GM18520 (cell line): ENCODE measurements at regions not wholly inside any gene's neighbourhood (a gene's known extent, or its start where the extent isn't known, plus 50 kb on each side); places are given as distances from the start of the nearest gene placed in this dataset.

Experiments used
- ATAC-seq: cut with Tn5 transposase; IDR thresholded peaks from one replicate; pipeline ENCODE4 v1.9.1; 2021; ENCODE audit not compliant: unreplicated experiment

DNA sequence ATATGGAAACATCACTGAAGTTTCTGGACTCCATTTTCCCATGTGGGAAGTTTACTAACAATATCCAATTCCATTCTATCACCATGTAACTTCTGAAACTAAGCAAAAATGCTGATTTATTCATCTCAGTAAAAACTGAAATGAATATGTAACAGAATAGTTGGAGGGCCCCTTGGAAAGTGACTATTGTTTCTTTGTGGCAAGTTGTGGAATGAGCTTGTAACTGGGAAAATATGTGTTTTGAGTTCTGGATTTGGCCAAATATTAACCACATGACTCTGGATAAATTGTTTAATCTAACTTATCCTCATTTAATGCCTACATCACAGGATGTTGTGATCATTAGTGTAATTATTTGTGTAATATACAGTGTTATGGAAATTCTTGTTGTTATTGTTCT lies 619.3 kb downstream of the TLE4 start:
- ATAC-seq: no peak

DNA sequence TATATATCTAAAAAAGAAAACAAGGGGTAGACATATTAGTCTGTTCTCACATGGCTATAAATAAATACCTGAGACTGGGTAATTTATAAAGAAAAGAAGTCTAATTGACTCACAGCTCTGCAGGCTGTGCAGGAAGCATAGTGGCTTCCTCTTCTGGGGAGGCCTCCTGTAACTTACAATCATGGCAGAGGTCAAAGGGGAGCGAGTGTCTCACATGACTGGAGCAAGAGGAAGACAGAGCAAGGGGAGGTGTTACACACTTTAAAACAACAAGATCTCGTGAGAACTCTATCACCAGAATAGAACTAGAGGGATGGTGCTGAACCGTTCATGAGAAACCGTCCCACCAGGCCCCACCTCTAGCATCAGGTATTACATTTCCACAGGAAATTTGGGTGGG lies 616.8 kb downstream of the TLE4 start:
- ATAC-seq: no peak

DNA sequence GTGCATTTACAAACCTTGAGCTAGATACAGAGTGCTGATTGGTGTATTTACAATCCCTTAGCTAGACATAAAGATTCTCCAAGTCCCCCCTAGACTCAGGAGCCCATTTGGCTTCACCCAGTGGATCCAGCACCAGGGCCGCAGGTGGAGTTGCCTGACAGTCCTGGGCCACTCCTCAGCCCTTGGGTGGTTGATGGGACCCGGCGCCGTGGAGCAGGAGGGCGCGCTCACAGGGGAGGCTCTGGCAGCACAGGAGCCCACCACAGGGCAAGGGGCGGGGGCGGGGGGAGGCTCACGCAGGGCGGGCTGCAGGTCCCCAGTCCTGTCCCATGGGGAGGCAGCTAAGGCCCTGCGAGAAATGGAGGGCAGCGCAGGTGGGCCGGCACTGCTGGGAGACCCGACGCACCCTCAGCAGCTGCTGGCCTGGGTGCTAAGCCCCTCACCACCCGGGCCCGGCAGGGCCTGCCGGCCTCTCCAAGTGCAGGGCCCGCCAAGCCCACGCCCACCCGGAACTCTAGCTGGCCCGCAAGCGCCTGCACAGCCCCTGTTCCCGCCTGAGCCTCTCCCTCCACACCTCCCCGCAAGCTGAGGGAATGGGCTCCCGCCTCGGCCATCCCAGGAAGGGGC lies 613.5 kb downstream of the TLE4 start:
- ATAC-seq: no peak

DNA sequence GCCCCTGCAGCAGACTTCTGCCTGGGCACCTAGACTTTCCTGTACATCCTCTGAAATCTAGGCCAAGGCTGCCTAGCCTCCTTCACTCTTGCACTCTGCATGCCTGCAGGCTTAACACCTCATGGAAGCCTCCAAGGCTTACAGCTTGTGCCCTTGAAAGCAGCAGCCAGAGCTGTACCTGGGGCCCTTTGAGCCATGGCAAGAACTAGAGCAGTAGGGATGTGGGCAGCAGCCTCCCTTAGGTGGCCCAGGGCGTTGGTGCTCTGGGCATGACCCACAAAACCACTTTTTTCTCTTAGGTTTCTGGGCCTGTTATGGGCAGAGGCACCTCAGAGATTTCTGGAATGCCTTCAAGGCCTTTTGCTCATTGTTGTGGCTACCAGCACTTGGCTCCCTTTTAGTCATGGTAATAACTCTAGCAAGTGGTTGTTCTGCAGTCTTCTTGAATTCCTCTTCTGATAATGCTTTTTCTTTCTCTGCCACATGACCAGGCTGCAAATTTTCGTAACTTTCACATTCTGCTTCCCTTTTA lies 606.2 kb downstream of the TLE4 start:
- ATAC-seq: no peak

DNA sequence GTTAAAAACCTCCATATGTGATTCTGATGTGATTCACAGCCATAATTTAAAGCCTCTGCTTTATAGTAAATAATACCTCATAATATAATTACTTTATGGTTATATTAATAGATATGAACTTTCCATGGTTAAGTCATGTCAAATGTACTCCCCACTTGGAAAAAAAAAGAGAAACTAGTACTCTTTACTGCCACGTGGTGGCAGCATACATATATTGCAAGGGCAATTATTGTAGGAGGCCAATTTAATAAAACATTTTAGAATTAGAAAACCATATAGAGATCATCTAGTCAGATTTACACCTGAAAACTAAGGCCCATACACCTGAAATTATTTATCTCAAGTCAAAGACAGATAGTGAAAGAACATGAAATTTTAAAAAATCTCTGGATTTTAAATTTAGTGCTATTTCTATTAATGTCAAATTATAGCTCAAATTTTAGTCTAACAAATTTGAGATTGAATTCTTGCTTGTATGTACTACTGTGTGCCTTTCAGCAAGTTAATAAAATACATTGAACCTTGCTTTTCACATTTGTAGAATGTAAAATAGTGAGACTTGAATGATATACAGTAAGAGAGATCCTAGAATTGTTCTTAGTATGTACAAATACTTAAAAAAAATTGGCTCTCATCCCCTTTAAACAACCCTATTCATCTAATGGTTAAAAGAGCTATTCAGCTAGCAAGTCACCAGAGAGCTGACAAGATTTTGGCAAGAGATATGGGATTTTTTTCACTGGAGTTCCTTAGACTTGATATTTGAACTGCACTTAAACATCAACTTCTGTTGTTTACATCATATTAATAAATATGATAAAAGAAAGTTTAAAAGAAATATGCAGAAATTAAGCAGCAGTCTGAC lies 603.8 kb downstream of the TLE4 start:
- ATAC-seq: no peak

DNA sequence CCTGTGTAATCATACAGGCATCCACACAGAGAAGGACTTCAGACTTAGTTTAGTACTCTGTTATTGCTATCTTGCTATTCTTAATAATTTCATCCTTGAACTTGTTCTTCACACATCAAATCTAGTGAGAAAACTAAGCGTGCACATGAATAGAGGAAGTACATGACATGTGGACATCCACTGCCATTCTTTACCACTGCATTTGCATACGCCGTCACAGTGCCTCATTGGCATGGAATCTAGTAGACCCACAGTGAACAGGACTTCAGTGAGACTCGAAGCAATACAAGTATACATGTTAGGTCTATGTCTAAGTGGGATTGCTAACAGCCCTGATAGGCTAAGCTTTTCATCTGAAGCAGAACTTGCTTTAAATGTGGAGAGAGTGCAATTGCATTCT lies 592.1 kb downstream of the TLE4 start:
- ATAC-seq: peak; percentile 72

DNA sequence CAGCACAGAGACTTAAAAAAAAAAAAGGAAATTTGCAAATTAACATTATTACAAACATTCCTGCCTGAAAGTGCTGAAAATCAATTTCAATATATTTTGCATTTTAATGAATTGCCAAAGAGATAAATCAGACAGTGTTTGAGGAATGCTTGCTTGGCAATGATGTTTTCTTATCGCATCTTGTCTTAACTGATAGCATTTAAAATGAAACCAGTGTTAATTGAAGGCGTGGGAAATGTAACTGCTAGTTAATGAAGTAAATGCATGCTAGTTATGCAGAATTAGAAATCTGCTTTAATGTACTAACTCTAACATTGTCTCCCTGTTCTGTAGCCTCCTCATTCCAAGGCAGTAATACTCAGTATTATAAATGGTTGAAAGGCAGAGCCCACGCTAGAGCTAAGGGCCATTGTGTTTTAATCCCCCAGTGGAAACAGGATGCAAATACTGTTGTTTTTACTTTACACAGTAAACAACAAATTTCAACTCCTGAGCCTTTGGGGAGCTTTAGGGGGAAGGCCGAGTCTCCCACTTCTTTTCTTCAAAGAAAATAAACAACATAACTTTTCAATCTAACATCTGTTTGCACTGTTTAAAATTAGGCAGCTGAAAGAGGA lies 586.9 kb downstream of the TLE4 start:
- no peak for ATAC-seq

DNA sequence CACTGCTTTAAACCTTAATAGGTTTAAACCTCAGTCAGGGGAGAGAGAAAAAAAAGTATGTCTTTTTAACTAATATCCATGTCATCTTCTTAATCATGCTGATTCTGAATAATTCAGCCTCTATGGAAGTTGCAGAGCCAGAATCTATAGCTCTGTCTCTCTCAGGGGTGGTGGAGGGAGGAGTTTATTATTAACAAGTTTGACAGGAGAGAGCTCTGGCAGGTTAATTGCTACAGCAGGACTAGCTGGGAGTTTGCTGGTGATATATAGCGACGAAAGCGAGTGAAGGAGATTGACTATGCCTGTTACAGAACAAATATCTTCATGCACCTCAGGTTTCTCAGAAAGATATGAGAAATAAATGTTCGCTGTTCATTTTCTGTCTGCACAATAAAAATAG lies 586.4 kb downstream of the TLE4 start:
- no peak for ATAC-seq

DNA sequence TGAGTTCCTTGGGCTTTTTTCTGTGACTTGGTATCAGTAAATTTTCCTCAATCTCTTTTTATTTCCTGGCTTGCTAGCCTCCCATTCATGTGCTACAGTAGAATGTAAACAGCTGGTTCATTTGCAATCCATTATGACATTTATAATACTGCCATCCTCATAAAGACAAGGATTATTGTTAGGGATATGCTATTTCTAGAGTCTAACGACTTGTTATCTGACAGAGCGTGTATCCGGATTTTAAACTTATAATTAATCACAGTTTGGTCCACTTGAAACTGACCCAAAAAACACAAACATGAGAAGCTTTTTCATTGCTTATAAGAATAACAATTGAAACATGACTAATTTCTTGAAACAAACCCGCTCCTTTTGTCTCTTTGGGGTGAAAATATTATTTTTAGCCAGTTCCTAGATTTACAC lies 585.8 kb downstream of the TLE4 start:
- no peak for ATAC-seq

DNA sequence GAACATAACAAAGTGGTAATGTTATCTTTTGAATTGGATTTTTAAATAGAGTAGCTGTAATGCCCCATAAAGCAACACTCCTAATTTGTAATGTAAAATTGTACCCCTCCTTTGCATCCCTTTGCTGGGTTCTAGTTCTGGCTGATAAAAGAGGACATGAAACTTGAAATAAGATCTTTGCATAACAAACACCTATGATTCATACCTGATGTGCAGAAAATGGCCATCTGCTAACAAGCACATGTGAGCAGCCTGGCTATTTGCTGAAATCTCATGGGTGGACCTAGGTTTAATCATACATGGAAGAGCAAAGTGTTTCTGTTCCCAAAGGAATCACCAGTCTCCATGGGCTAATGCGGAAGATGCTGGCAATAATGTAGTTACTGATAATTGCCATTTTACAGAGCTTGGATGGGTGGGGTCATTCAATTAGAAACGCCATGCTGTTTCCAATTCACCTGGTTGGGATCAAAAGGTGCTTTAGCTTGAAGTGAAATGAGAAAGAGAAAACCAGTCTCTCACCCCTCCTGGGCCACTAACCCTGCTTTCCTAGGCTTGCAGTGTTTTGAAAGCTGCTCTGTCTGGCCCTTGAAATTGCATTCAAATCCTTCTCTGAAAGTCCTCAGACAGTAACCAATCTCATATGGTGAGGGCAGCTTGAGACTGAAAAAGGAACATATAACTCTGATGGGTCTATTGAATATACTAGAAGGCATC lies 585.1 kb downstream of the TLE4 start:
- no peak for ATAC-seq

DNA sequence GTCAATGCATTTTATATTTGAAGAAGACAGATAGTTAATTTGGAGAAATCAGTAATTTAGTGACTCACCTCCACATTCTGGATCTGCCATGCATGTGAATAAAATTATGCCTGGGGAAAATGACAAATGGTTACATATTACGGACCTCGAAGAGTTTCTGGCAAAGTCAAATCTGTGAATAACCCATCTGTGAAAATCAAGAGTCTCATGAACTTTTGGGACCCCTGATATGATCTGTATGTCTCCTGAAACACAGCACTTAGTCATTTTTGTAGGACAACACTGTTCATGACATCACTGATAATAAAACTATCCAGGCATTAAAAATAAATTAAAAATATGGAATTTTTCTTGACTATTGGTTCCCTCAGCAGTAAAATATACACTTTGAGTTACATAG lies 584.5 kb downstream of the TLE4 start:
- ATAC-seq: no peak

DNA sequence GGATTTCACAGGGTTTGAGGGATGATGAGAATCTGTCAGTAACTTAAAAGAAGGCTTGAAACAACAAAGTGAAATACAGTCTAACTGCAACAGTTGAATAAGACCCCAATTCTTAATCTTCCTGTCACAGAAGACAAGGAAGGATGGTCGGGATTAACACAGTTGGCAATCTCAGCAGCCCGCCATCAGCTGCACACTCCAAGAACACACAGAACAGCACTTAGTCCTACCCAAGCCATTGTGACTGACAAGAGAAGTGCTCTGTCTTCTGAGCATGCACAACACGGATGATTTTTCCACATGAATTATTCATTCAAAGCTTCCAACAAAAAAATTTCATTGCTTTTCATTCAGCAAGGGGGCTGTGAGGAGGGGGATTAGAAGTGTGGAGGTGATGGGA lies 576.1 kb downstream of the TLE4 start:
- no peak for ATAC-seq

DNA sequence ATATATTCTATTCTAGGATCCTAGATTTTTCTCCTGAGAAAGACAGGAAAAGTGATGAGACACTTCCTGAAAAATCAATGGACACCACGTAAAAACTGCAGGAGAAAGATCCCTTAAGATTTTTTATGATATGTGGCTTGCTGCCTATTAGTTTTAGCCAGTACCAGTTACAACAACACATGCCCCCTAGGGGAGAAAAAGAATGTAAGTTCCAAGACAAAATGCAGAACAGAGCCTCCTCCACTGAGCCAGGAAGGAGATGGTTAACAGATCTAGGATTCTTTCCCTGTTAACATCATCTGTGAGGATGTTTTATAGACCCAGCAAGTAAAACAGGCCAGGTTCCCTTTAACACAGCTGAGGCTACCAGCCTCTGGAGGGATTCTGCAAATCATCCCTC lies 574.7 kb downstream of the TLE4 start:
- no peak for ATAC-seq

DNA sequence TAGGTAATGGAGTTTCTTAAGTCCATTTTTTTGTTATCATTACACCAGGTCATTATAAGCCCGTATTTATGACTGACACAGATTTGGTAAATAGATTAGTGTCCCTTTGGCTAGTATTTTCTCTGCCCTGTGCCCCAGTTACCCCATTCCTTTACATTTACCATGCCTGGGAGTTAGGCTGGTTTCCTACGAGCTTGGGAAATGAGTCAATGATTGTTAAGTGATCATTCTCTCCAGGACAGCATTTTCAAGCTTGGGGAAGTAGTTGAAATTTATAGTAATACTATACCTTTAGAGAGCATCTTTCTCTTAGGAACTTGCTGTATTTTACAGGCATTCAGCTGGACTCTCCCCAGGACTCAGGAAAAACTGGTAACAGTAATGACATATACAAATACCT lies 573.1 kb downstream of the TLE4 start:
- no peak for ATAC-seq

DNA sequence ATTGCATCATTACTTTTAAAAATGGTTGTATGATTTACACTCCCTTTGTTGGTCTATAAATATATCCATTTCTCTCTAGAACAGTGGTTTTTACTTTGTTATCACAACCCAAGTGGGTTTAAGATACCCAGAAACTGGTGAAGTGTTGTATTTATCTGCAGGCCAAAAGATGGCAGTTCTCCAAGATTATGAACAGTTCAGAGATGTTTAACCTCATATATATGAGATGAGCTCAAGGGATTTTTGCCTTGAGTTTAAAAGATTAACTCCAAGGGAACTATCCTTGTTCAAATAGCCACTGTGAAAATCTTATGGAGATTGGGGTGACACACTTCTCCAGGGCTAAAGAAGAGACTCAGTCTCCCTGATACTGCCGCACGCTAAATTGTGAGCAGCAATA lies 572.6 kb downstream of the TLE4 start:
- no peak for ATAC-seq

DNA sequence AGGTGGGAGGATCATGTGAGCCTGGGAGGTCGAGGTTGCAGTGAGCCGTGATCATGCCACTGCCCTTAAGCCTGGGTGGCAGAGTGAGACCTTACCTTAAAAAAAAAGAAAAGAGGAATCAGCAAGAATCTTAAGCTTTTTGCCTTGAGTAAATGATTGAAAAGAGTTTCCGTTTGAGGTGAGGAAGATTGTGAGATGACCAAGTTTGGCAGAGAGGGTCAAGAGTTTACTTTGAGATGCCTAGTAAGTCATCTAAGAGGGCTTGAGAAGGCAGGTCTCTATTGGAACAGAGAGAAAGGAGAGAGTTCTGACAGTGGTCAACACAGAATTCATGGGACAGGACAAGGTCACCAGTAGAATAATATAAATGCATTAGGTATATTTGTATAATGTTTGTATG lies 572.1 kb downstream of the TLE4 start:
- ATAC-seq: no peak

DNA sequence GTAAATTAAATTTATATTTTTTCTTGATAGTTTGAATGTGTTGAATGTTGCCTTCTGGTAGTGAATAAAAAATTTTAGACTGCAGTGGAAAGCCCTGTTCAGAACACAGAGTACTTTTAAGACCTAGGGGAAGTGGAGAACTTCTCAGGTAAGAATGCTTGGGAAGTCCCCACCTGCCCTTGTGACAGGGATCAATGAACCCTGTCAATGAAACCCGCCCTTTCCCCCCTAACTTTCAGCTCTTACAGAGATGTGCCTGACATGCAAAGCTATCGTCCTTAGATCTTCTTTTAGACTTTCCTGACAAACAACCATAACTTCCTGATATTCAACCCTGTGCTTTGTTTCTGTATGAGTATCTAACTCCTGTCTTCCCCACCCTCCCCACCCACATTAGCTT lies 562.7 kb downstream of the TLE4 start:
- no peak for ATAC-seq

DNA sequence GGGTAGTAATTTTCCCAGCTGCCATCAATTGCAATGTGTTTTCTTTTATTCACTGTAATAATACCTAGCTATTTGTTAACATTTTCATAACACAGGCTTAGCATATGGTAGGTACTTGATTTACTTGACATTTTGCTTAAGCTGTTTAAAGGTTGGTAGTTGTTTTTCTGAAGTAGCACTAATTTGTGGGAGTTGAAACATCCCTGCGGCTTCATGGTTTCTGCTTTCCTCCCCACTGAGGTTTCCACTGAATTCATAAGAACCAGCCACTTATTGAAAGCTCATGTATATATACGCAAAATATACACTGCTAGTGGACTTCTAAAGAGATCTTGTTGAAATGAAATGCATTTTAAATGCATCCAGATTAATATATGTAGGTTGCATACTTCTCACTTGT lies 559.9 kb downstream of the TLE4 start:
- ATAC-seq: no peak

DNA sequence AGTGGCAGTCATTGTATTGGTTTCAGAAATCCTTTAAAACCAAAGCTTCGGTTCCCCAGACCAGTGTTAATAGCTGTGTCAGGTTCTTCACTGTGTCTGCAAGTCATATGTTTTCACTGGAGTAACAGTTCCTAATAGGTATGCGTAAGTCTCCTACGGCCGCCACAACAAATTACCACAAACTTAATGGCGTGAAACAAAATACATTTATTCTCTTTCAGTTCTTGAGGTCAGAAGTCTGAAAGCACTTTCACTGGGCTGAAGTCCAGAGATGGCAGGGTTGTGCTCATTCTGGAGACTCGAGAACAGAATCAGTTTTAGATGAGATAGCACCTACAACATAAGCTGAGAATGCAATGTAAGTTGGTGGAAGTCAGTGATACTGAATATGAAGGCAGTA lies 556.2 kb downstream of the TLE4 start:
- no peak for ATAC-seq

DNA sequence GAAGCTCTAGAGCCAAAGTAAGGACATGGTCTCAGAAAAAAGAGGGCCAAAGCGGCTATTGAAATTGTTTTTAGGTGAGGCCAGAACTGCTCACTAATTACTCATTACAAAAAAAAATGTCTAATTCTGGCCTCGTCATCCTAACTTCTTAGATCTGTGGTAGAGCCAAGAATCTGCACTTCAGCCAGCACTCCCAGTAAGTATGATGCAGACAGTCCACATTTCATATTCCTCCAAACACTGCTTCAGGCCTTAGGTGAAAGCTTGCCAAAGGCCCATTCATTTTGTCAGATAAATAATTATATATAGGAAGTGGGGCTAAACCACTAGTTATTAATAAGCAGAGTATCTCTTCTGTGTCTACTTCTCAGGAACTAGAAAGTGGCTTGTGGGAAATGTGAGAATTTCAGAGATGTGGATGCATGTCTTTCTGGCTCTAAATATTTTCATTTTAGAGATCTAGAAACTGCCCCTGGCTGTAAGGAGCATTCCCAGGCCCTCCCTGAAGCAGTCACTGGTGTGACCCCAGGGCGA lies 554.0 kb downstream of the TLE4 start:
- no peak for ATAC-seq

DNA sequence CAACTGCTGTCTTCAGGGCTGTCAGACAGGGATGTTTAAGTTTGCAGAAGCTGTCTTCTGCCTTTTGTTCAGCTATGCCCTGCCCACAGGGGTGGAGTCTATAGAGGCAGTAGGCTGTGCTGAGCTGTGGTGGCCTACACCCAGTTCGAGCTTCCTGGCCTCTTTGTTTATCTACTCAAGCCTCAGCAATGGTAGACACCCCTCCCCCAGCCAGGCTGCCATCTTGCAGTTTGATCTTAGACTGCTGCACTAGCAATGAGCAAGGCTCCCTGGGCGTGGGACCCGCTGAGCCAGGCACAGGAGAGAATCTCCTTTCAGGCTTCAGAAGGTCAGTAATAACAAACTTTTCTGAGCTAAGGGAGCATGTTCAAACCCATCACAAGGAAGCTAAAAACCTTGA lies 545.3 kb downstream of the TLE4 start:
- ATAC-seq: no peak
